K562 (cell line): ENCODE measurements at regions not wholly inside any gene's neighbourhood (a gene's known extent, or its start where the extent isn't known, plus 50 kb on each side); places are given as distances from the start of the nearest gene placed in this dataset.

Source experiments
- ATAC-seq: fragments of 200-7000 bp; cut with Tn5 transposase; 3 replicates; pipeline ENCODE4 v1.9.1; 2020; ENCODE audit warnings: moderate library complexity
- BruUV-seq: library from RNA; stranded (reverse); fragments of 400-500 nt; replicated peaks from 2 replicates; lab custom pipeline; 2021; lab: Mats Ljungman, UMichigan
- CTCF ChIA-PET: fragments of 300-600 bp; formaldehyde crosslinking; extraction: SDS; loops from one replicate; lab custom pipeline; 2021; ENCODE audit warnings: low intra/inter-chr PET ratio; lab: Yijun Ruan, JAX
- POLR2A ChIA-PET: fragments of 300-600, 350-650 bp; sonication (Branson Sonifier 250); formaldehyde crosslinking; extraction: SDS; loops from one replicate; lab custom pipeline; 2021; ENCODE audit warnings: antibody characterized with exemption, inconsistent platforms; lab: Yijun Ruan, JAX
- DNase-seq, 4 experiments: peaks; one replicate each; pipeline versions ENCODE4 v3.0.0 to v3.0.0-alpha.2; 2011 to 2018; ENCODE audit warnings: low spot score in 3 of 4, mixed read lengths in 3 of 4; ENCODE audit errors: extremely low read depth in 1 of 4
- FAIRE-seq: peaks from 2 replicates; lab custom pipeline; 2011; peaks lifted over from hg19 to GRCh38; lab: Jason Lieb, UNC
- H2AFZ ChIP-seq: 2 replicates; pipeline ENCODE4 v1.6.0; 2011; ENCODE audit warnings: low read depth, low read length, control low read depth, inconsistent platforms
- H3K27ac ChIP-seq: fragments of 200-600 bp; 3 replicates; pipeline ENCODE4 v1.8.0; 2011; ENCODE audit warnings: low read depth, mild to moderate bottlenecking, control low read depth, inconsistent platforms, low read length, moderate library complexity, mixed read lengths; ENCODE audit errors: extremely low read depth
- H3K27me3 ChIP-seq, 2 experiments: fragments of 300-600 bp in 1 of 2; 2 replicates in 1 of 2; 3 replicates in 1 of 2; pipeline versions ENCODE4 v1.6.0 to v1.8.0; 2011; ENCODE audit warnings: inconsistent platforms in 2 of 2, low read length in 2 of 2, mild to moderate bottlenecking in 1 of 2, mixed read lengths in 1 of 2, moderate library complexity in 1 of 2; ENCODE audit not compliant: control insufficient read depth in 2 of 2, insufficient read depth in 2 of 2
- H3K36me3 ChIP-seq: fragments of 300-600 bp; 3 replicates; pipeline ENCODE4 v1.8.0; 2011; ENCODE audit warnings: mild to moderate bottlenecking, low read length, inconsistent platforms; ENCODE audit not compliant: control insufficient read depth, insufficient read depth
- H3K4me1 ChIP-seq, 2 experiments: fragments of 200-600 bp in 1 of 2; replicated peaks in 1 of 2; 2 replicates in 1 of 2; 3 replicates in 1 of 2; pipeline versions ENCODE4 v1.5.1 to v1.8.0; 2011; ENCODE audit warnings: inconsistent platforms in 2 of 2, low read length in 2 of 2, mild to moderate bottlenecking in 1 of 2, mixed read lengths in 1 of 2, moderate library complexity in 1 of 2; ENCODE audit not compliant: control insufficient read depth in 2 of 2, insufficient read depth in 2 of 2
- H3K4me2 ChIP-seq: 2 replicates; pipeline ENCODE4 v1.6.1; 2011; ENCODE audit warnings: low read length, control low read depth, inconsistent platforms, mixed read lengths; ENCODE audit not compliant: insufficient read depth
- H3K4me3 ChIP-seq: fragments of 200-600 bp; sonication (generic), shearing (Covaris generic); 2 replicates; pipeline ENCODE4 v1.5.1; 2016; ENCODE audit warnings: control low read depth, inconsistent platforms
- H3K79me2 ChIP-seq: fragments of 200-600 bp; 3 replicates; pipeline ENCODE4 v1.8.0; 2011; ENCODE audit warnings: low read length, inconsistent platforms; ENCODE audit not compliant: control insufficient read depth, insufficient read depth
- H3K9ac ChIP-seq, 2 experiments: 2 replicates each; pipeline versions ENCODE4 v1.6.0 to v1.6.1; 2011; ENCODE audit warnings: low read depth in 2 of 2, low read length in 2 of 2, control low read depth in 1 of 2, inconsistent platforms in 1 of 2, mild to moderate bottlenecking in 1 of 2, mixed read lengths in 1 of 2; ENCODE audit not compliant: insufficient read depth in 1 of 2
- H3K9me1 ChIP-seq: one replicate; pipeline ENCODE4 v1.6.0; 2011; ENCODE audit warnings: inconsistent platforms, mild to moderate bottlenecking, low read length, moderate library complexity; ENCODE audit not compliant: control insufficient read depth, insufficient read depth
- H3K9me3 ChIP-seq: replicated peaks from 2 replicates; pipeline ENCODE4 v1.5.1; 2011; ENCODE audit warnings: low read depth, low read length, inconsistent platforms; ENCODE audit not compliant: control insufficient read depth, insufficient read depth
- H4K20me1 ChIP-seq: replicated peaks from 2 replicates; pipeline ENCODE4 v1.6.1; 2011; ENCODE audit warnings: low read length, inconsistent platforms, mixed read lengths; ENCODE audit not compliant: control insufficient read depth, insufficient read depth
- HLTF ChIP-seq: fragments of 450-650 bp; IDR thresholded peaks from 2 replicates; pipeline ENCODE4 v1.6.1; 2016
- JUND ChIP-seq, 2 experiments: IDR thresholded peaks; 2 replicates in 1 of 2; 3 replicates in 1 of 2; pipeline ENCODE4 v1.6.1; 2011; ENCODE audit warnings: borderline replicate concordance in 2 of 2, low read depth in 2 of 2, low read length in 2 of 2, improper control_type of control experiment in 1 of 2, missing biosample characterization in 1 of 2, missing genetic modification characterization in 1 of 2, missing genetic modification reagents in 1 of 2
- NRF1 ChIP-seq, 2 experiments: fragments of 450-650 bp; IDR thresholded peaks in 1 of 2; conservative IDR thresholded peaks in 1 of 2; 2 replicates each; pipeline ENCODE4 v1.6.1; 2014; ENCODE audit warnings: mild to moderate bottlenecking in 2 of 2
- PREB ChIP-seq: sonication (generic); formaldehyde crosslinking; IDR thresholded peaks from 2 replicates; pipeline ENCODE4 v1.8.1; 2023; ENCODE audit warnings: mild to moderate bottlenecking, missing genetic modification reagents
- TRIM25 ChIP-seq: fragments of 450-650 bp; IDR thresholded peaks from 2 replicates; pipeline ENCODE4 v1.7.0; 2016; ENCODE audit warnings: borderline replicate concordance
- ZC3H11A ChIP-seq: IDR thresholded peaks from 2 replicates; pipeline ENCODE4 v1.6.1; 2012; ENCODE audit warnings: low read depth, low read length, improper control_type of control experiment
- ZNF133 ChIP-seq: fragments of 250-450 bp; sonication (Bioruptor Pico); IDR thresholded peaks from 2 replicates; pipeline ENCODE4 v1.4.0; 2020; ENCODE audit warnings: mild to moderate bottlenecking
- ZNF280A ChIP-seq: fragments of 450-650 bp; IDR thresholded peaks from 2 replicates; pipeline ENCODE4 v1.6.1; 2018; ENCODE audit warnings: mild to moderate bottlenecking, low read depth; ENCODE audit not compliant: partially characterized antibody
- ZNF408 ChIP-seq: fragments of 250-450 bp; sonication (Bioruptor Pico); IDR thresholded peaks from 2 replicates; pipeline ENCODE4 v1.4.0; 2020; ENCODE audit warnings: low read depth, mild to moderate bottlenecking, moderate library complexity
- WGBS: fragments of 100-300 bp; shearing (Covaris generic); methylation state at CpG from one replicate; pipeline ENCODE4 v1.1.6; 2016; ENCODE audit warnings: low coverage, mixed read lengths; ENCODE audit not compliant: insufficient coverage; ENCODE audit errors: missing lambda C conversion rate; 5-methylcytosine and 5-hydroxymethylcytosine counted together
- in situ Hi-C: fragments of 300-500 bp; cut with MboI; formaldehyde crosslinking; loops from 4 replicates; pipeline ENCODE4 v1.15.0; 2018; ENCODE audit warnings: inconsistent platforms, mixed read lengths
- intact Hi-C: fragments of 100-400 bp; cut with micrococcal nuclease; formaldehyde crosslinking; loops from 2 replicates; pipeline ENCODE4 v1.14.2; 2022

DNA sequence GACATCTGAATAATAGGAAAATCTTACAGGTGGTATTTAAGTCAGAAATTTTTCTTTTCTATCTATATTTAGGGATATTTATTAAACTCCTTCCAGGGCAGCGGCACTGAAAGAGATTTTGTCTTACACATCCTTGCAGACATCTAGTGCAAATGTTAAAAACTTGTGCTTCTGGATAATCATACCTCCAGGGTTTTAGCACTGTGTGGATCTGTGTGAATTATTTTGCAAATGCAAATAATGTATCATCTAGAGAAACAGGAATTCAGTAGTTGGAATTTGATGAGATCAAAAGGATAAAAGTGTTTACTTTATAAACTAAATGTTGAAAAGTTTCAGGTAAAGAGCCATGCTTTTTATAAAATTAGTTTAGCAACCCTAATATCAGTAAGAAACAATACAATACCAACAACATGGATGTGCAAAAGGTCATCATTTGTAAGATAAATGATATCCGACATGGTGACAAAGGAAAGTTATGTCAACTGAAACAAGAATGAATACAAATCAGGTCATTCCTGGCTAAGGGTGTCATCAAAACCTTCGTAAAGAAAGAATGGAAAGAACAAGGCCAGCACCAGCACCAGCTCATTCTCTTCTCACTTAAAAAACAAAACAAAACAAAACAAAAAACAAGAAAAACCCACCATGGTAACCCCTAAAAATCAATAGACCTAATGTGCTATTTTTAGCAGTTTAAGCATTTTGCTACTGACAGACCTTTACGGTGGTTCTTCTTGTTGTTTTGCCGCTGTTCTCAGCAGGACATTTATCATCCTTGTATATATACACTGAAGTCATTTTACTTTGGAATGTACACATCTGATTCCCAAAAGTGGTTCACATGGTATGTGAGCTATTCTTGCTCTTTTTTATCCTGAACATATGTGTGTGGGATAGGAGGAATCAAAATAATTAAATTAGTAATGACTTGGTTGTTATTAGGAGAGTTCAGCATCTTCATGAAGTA, 219.7 kb upstream of the NDST3 start:
- no peak overlapping the region for H2AFZ ChIP-seq
- 0% methylated on average over 5 of the region's 5 CpGs for WGBS
- POLR2A ChIA-PET: no interaction called here
- H3K9me3 ChIP-seq: no peaks in the 10 kb centered on the region
- FAIRE-seq (no peak), DNase-seq (no peak), ATAC-seq (no peak)
- TF ChIP-seq JUND (IDR thresholded peaks at IDR 0.05; ENCODE audit: borderline replicate concordance, low read depth, low read length) (no peak), JUND (tag; IDR thresholded peaks at IDR 0.05; ENCODE audit: borderline replicate concordance, low read depth, low read length) (no peak), ZC3H11A (no peak), NRF1 (conservative IDR thresholded peaks at IDR 0.05 in 1 of 2, IDR thresholded peaks at IDR 0.05 in 1 of 2) (no peak), ZNF280A (no peak), TRIM25 (no peak), HLTF (no peak), PREB (no peak), ZNF408 (CRISPR knock-in tag) (no peak), ZNF133 (CRISPR knock-in tag) (no peak)
- no peaks in the 10 kb centered on the region for H3K9me1 ChIP-seq
- no peak overlapping the region for H3K27ac ChIP-seq
- no peaks in the 10 kb centered on the region for H3K79me2 ChIP-seq
- no peaks in the 10 kb centered on the region for H3K4me1 ChIP-seq
- no peaks in the 10 kb centered on the region for H3K27me3 ChIP-seq
- no TSS peak for BruUV-seq
- H3K9ac ChIP-seq: no peak overlapping the region
- intact Hi-C loops (no loop called here), in situ Hi-C loops (no loop called here)
- no peak overlapping the region for H3K4me3 ChIP-seq
- CTCF ChIA-PET: no interaction called here
- H3K36me3 ChIP-seq: no peaks in the 10 kb centered on the region
- H3K4me2 ChIP-seq: no peak overlapping the region
- H4K20me1 ChIP-seq: no peaks in the 10 kb centered on the region
